Mesendoderm (in vitro differentiated cells): ENCODE measurements at regions not wholly inside any gene's neighbourhood (a gene's known extent, or its start where the extent isn't known, plus 50 kb on each side); places are given as distances from the start of the nearest gene placed in this dataset.

Experiments
- DNase-seq: peaks from one replicate; pipeline ENCODE4 v3.0.0; 2013
- H2AK5ac ChIP-seq: 2 replicates; pipeline ENCODE4 v1.6.1; 2013; ENCODE audit warnings: low read length, inconsistent platforms
- H2BK120ac ChIP-seq: 2 replicates; pipeline ENCODE4 v1.6.1; 2013; ENCODE audit warnings: low read depth, mild to moderate bottlenecking, low read length, moderate library complexity, mixed read lengths
- H2BK15ac ChIP-seq: replicated peaks from 2 replicates; pipeline ENCODE4 v1.6.1; 2013; ENCODE audit warnings: low read depth, mild to moderate bottlenecking, moderate library complexity
- H2BK5ac ChIP-seq: 2 replicates; pipeline ENCODE4 v1.6.1; 2013; ENCODE audit warnings: low read length, inconsistent platforms
- H3K18ac ChIP-seq: 2 replicates; pipeline ENCODE4 v1.6.1; 2013; ENCODE audit warnings: mild to moderate bottlenecking, low read length, mixed read lengths
- H3K23ac ChIP-seq: one replicate; pipeline ENCODE4 v1.6.1; 2013; ENCODE audit warnings: low read length
- H3K27ac ChIP-seq: 2 replicates; pipeline ENCODE4 v1.5.1; 2013; ENCODE audit warnings: low read depth, mild to moderate bottlenecking, inconsistent platforms, low read length, moderate library complexity
- H3K27me3 ChIP-seq: 2 replicates; pipeline ENCODE4 v1.6.1; 2013; ENCODE audit warnings: low read length, control low read depth, mild to moderate bottlenecking, inconsistent platforms; ENCODE audit not compliant: insufficient read depth, poor library complexity
- H3K36me3 ChIP-seq: 2 replicates; pipeline ENCODE4 v1.6.1; 2013; ENCODE audit warnings: low read length, inconsistent platforms; ENCODE audit not compliant: control insufficient read depth, insufficient read depth
- H3K4ac ChIP-seq: one replicate; pipeline ENCODE4 v1.6.1; 2013; ENCODE audit warnings: low read depth, mild to moderate bottlenecking, low read length, moderate library complexity
- H3K4me1 ChIP-seq: 2 replicates; pipeline ENCODE4 v1.6.1; 2013; ENCODE audit warnings: low read depth, low read length, inconsistent platforms; ENCODE audit not compliant: control insufficient read depth
- H3K4me2 ChIP-seq: 2 replicates; pipeline ENCODE4 v1.6.1; 2013; ENCODE audit warnings: low read length
- H3K4me3 ChIP-seq: 2 replicates; pipeline ENCODE4 v1.5.1; 2013; ENCODE audit warnings: mild to moderate bottlenecking, low read length
- H3K56ac ChIP-seq: one replicate; pipeline ENCODE4 v1.6.1; 2013; ENCODE audit warnings: low read length
- H3K79me1 ChIP-seq: 2 replicates; pipeline ENCODE4 v1.6.1; 2013; ENCODE audit warnings: low read length, inconsistent platforms
- H3K79me2 ChIP-seq: 2 replicates; pipeline ENCODE4 v1.6.1; 2013; ENCODE audit warnings: mild to moderate bottlenecking, low read length; ENCODE audit not compliant: control insufficient read depth, insufficient read depth
- H3K9ac ChIP-seq: 2 replicates; pipeline ENCODE4 v1.6.1; 2013; ENCODE audit warnings: low read length, inconsistent platforms
- H4K5ac ChIP-seq: one replicate; pipeline ENCODE4 v1.6.1; 2013; ENCODE audit warnings: low read length
- H4K8ac ChIP-seq: one replicate; pipeline ENCODE4 v1.6.1; 2013; ENCODE audit warnings: low read depth, mild to moderate bottlenecking, control low read depth, low read length, moderate library complexity
- WGBS: extraction: QIAGEN DNeasy Blood & Tissue Kit; methylation state at CpG from one replicate; pipeline ENCODE4 v1.1.7; 2013; ENCODE audit warnings: low lambda C conversion rate, missing lambda C conversion rate; ENCODE audit not compliant: insufficient coverage; ENCODE audit errors: extremely low coverage; 5-methylcytosine and 5-hydroxymethylcytosine counted together

DNA sequence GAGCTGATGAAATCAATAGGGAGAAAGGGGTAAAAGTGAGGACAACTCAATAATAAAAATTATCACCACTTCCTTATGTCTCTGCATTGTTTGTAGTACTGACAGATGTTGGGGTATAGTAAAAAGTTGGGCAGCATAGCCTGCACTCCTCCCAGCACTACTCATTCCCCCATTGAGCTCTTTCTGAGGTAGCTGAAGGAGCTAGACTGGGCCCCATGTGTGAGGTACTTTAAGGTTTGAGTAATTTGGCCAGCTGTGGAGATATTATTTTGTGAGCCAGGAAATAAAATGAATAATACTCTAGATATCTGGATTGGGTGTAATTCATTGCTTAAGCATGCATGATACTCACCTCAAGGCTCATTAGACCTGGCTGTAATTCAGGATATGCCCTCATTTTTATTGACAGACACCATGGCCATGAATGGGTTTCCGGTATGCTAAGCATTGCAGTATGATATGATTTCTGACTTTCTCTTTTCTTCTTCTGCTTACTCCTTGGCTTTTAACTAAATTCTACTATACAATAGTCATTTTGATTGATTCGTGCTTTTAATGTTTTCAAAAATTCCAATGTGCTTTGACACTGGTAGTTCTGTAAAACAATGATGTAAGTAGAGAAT lies 283.9 kb upstream of the RIMS1 start:
- H3K9ac ChIP-seq: no peak overlapping the region
- no peaks in the 10 kb centered on the region for H3K27me3 ChIP-seq
- H3K23ac ChIP-seq: no peak overlapping the region
- no peak overlapping the region for H4K5ac ChIP-seq
- H2BK5ac ChIP-seq: no peak overlapping the region
- no peak overlapping the region for H3K4me2 ChIP-seq
- H3K56ac ChIP-seq: no peak overlapping the region
- H3K4me1 ChIP-seq: no peaks in the 10 kb centered on the region
- no peaks in the 10 kb centered on the region for H3K36me3 ChIP-seq
- no peak overlapping the region for H2BK15ac ChIP-seq
- H2BK120ac ChIP-seq: no peak overlapping the region
- H3K27ac ChIP-seq: no peak overlapping the region
- WGBS: no CpG with 5 or more reads among the region's 2 CpGs
- no peak overlapping the region for H2AK5ac ChIP-seq
- no peak overlapping the region for H3K4ac ChIP-seq
- H3K79me2 ChIP-seq: no peaks in the 10 kb centered on the region
- H3K4me3 ChIP-seq: no peak overlapping the region
- H4K8ac ChIP-seq: no peak overlapping the region
- no peaks in the 10 kb centered on the region for H3K79me1 ChIP-seq
- H3K18ac ChIP-seq: no peak overlapping the region
- DNase-seq: no peak

DNA sequence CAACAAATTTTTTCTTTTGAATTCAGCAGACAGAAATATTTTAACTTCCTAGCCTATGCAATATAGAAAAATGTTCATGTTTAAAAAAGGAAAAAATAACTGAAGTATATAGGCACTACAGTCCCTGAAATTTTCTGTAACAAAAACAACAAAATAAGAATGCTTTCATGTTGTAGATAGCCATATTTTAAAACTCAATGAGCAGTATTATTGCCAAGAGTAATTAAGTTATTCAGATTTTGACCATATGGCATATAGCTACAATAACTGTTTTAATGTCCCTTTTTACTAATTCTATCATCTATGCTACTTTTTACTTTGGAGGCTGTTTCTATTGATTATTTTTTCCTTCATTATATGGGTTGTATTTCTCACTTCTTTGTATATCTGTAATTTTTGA lies 283.3 kb upstream of the RIMS1 start:
- H4K5ac ChIP-seq: no peak overlapping the region

DNA sequence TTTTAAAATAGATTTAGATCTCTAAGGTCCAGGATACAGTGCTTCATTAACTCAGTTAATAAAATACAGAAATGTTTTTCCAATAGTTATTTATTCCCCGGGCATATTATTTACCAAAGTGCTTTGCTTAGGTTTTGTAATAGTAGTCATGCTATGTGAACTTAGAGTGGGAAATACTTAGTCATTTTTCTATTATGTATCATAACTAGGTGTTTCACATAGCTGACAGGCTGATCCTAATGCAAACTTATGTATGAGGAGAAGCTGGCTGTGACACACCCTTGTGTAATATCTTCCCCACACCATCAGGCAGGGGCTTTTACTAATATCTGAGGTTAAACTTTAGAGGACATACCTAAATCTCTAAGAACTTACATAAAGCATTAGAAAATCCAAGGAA lies 277.7 kb upstream of the RIMS1 start:
- H3K4me3 ChIP-seq: no peak overlapping the region
- no CpG with 5 or more reads among the region's 1 CpG for WGBS
- H3K4me1 ChIP-seq: peaks cover 1% of the 10 kb centered on the region
- no peak overlapping the region for H2BK5ac ChIP-seq
- no peak overlapping the region for H3K4me2 ChIP-seq
- H3K4ac ChIP-seq: no peak overlapping the region
- H4K5ac ChIP-seq: no peak overlapping the region
- H3K27me3 ChIP-seq: no peaks in the 10 kb centered on the region
- H3K27ac ChIP-seq: no peak overlapping the region
- no peaks in the 10 kb centered on the region for H3K79me1 ChIP-seq
- H2BK15ac ChIP-seq: no peak overlapping the region
- H2BK120ac ChIP-seq: no peak overlapping the region
- H3K56ac ChIP-seq: no peak overlapping the region
- H3K79me2 ChIP-seq: no peaks in the 10 kb centered on the region
- no peak overlapping the region for H3K9ac ChIP-seq
- DNase-seq: no peak
- H3K23ac ChIP-seq: no peak overlapping the region
- H3K18ac ChIP-seq: no peak overlapping the region
- H2AK5ac ChIP-seq: no peak overlapping the region
- no peaks in the 10 kb centered on the region for H3K36me3 ChIP-seq
- H4K8ac ChIP-seq: no peak overlapping the region

More for the DNA sequence above, 283.3 kb upstream of the RIMS1 start:
- Histone ChIP-seq H2BK120ac (no peak overlapping the region), H3K79me2 (no peaks in the 10 kb centered on the region), H3K4me1 (no peaks in the 10 kb centered on the region), H3K56ac (no peak overlapping the region), H3K4me2 (no peak overlapping the region), H3K4me3 (no peak overlapping the region), H3K36me3 (no peaks in the 10 kb centered on the region), H3K23ac (no peak overlapping the region), H2BK15ac (no peak overlapping the region), H2AK5ac (no peak overlapping the region), H4K8ac (no peak overlapping the region), H3K79me1 (no peaks in the 10 kb centered on the region), H3K18ac (no peak overlapping the region), H3K9ac (no peak overlapping the region), H3K27me3 (no peaks in the 10 kb centered on the region), H3K4ac (no peak overlapping the region), H2BK5ac (no peak overlapping the region), H3K27ac (no peak overlapping the region)
- DNase-seq: no peak

DNA sequence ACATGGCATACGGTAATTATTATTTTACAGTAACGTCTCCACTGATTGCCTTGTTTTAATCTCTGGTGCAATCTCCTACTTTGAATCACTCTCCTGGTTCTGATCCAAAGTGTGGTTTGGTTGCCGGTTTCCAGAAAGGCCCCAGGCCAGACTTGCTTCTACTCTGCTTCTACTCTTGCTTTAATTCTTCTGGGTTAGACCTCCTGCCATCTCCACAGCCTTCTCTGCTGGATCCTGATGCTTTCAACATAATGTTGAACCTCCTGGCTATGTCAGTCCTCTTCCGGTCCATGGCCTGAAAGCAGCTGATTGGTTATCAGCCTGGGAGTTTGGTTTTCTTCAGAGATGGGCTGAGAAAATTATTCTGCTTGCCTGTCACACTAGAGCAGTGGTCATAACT lies 266.5 kb upstream of the RIMS1 start:
- Histone ChIP-seq H2BK5ac (no peak overlapping the region), H3K23ac (no peak overlapping the region), H3K79me2 (no peaks in the 10 kb centered on the region), H3K27me3 (no peaks in the 10 kb centered on the region), H2BK120ac (no peak overlapping the region), H3K36me3 (no peaks in the 10 kb centered on the region), H3K4me3 (no peak overlapping the region), H3K4me1 (no peaks in the 10 kb centered on the region), H4K5ac (no peak overlapping the region), H3K9ac (no peak overlapping the region), H3K4ac (no peak overlapping the region), H3K4me2 (no peak overlapping the region), H2BK15ac (no peak overlapping the region), H3K79me1 (no peaks in the 10 kb centered on the region), H3K56ac (no peak overlapping the region), H3K27ac (no peak overlapping the region), H3K18ac (no peak overlapping the region), H4K8ac (no peak overlapping the region), H2AK5ac (no peak overlapping the region)
- DNase-seq: no peak
- no CpG with 5 or more reads among the region's 4 CpGs for WGBS

DNA sequence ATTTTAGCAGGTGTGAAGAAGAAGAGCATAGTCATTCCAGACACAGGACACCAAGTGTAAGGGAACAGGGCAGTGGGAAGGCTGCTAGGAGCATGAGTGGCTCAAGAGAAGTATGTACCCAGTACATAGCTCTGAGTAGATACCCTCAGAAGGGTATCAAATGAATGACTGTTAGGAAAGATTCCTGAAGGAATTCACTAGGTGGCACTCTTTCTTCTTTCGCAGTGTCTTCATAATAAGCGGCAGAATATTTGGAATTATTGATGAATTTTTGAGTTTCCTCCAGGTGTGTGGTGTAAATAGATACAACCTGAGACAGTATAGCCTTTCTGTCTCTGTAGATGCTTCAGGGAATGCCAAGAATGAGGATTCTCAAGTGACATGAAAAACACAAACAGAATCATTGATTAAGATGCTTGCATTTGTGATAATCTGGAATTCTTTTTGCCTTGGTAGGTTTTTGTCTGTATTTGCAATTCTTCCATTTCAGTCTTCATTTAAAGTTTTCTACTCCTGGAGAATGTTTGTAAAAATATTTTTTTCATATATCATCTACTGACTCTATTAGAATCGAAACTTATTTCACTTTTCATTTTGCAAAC lies 264.3 kb upstream of the RIMS1 start:
- Histone ChIP-seq H2BK120ac (no peak overlapping the region), H3K79me1 (no peaks in the 10 kb centered on the region), H3K18ac (no peak overlapping the region), H3K4me2 (no peak overlapping the region), H3K4me1 (no peaks in the 10 kb centered on the region), H3K9ac (no peak overlapping the region), H3K4me3 (no peak overlapping the region), H3K27me3 (no peaks in the 10 kb centered on the region), H3K36me3 (no peaks in the 10 kb centered on the region), H3K27ac (no peak overlapping the region), H3K23ac (no peak overlapping the region), H2AK5ac (no peak overlapping the region), H3K4ac (no peak overlapping the region), H2BK5ac (no peak overlapping the region), H3K79me2 (no peaks in the 10 kb centered on the region), H4K5ac (no peak overlapping the region), H4K8ac (no peak overlapping the region), H3K56ac (no peak overlapping the region), H2BK15ac (no peak overlapping the region)
- DNase-seq: peak; percentile 60
- no CpG with 5 or more reads among the region's 3 CpGs for WGBS

DNA sequence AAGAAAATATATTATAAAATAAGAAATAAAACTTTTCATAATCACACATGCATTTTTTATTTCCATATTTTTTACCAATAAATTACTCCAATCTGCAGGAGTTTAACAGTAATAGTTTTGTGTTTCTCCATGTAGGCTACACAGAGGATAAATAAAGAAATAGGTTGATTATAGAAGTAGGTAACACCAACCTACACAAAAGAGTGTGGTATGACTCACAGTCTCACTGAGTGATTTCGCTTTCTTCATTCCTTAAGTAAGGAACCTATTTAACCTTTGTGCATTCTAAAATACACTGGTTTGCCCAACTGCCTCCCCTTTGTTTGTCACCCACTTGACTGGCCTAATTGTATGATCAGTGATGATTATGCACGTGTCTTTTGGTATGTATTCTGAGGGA lies 244.2 kb upstream of the RIMS1 start:
- Histone ChIP-seq H2AK5ac (no peak overlapping the region), H3K36me3 (no peaks in the 10 kb centered on the region), H3K27me3 (no peaks in the 10 kb centered on the region), H3K4ac (no peak overlapping the region), H3K79me2 (no peaks in the 10 kb centered on the region), H3K27ac (no peak overlapping the region), H3K56ac (no peak overlapping the region), H3K79me1 (no peaks in the 10 kb centered on the region), H2BK15ac (no peak overlapping the region), H3K18ac (no peak overlapping the region), H2BK5ac (no peak overlapping the region), H3K4me3 (no peak overlapping the region), H2BK120ac (no peak overlapping the region), H4K8ac (no peak overlapping the region), H4K5ac (no peak overlapping the region), H3K9ac (no peak overlapping the region), H3K4me2 (no peak overlapping the region), H3K4me1 (no peaks in the 10 kb centered on the region), H3K23ac (no peak overlapping the region)
- WGBS: no CpG with 5 or more reads among the region's 2 CpGs
- DNase-seq: no peak
